ENCODE measurements at regions not wholly inside any gene's neighbourhood (a gene's known extent, or its start where the extent isn't known, plus 50 kb on each side); places are given as distances from the start of the nearest gene placed in this dataset.

DNA sequence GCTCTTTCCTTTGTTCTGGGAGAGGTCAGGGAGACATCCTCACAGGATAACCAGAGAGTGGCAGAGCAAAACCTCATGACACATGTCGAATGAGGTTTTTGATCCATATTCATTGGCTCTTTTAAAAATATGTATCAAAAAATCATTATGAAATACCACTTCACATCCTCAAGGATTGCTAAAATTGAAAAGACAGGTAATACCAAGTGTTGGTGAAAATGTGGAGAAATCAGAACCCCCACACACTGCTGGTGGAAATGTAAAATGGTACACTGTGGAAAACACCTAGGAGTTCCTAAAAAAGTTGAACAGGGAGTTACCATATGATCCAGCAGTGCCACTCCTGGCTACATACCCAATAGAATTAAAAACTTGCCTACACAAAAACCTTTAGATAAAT, 107.8 kb upstream of the ARID2 start:
- no peak for DNase-seq (ENCODE audit: low read depth in 1 of 2, low spot score in 1 of 2)
- H3K4me3 ChIP-seq (replicated peaks; ENCODE audit: insufficient read depth, low read length): no peak overlapping the region
- H3K27ac ChIP-seq (replicated peaks): no peak overlapping the region
- no peaks in the 10 kb centered on the region for H3K27me3 ChIP-seq (ENCODE audit: insufficient read depth, poor library complexity, severe bottlenecking)
- TF ChIP-seq REST (IDR thresholded peaks at IDR 0.05; ENCODE audit: insufficient replicate concordance, low read depth) (no peak), GABPA (IDR thresholded peaks at IDR 0.05; ENCODE audit: low read depth) (no peak), SPI1 (IDR thresholded peaks at IDR 0.05; ENCODE audit: borderline replicate concordance, low read depth) (no peak), POLR2AphosphoS5 (IDR thresholded peaks at IDR 0.05; ENCODE audit: low read depth) (no peak)
- TF ChIP-seq, protein P1, sequence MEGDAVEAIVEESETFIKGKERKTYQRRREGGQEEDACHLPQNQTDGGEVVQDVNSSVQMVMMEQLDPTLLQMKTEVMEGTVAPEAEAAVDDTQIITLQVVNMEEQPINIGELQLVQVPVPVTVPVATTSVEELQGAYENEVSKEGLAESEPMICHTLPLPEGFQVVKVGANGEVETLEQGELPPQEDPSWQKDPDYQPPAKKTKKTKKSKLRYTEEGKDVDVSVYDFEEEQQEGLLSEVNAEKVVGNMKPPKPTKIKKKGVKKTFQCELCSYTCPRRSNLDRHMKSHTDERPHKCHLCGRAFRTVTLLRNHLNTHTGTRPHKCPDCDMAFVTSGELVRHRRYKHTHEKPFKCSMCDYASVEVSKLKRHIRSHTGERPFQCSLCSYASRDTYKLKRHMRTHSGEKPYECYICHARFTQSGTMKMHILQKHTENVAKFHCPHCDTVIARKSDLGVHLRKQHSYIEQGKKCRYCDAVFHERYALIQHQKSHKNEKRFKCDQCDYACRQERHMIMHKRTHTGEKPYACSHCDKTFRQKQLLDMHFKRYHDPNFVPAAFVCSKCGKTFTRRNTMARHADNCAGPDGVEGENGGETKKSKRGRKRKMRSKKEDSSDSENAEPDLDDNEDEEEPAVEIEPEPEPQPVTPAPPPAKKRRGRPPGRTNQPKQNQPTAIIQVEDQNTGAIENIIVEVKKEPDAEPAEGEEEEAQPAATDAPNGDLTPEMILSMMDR (IDR thresholded peaks at IDR 0.05; ENCODE audit: insufficient read depth, low read length): no peak

- H3K4me3 ChIP-seq (replicated peaks; ENCODE audit: insufficient read depth, low read length): no peak overlapping the region
- no peak overlapping the region for H3K27ac ChIP-seq (replicated peaks)
- H3K27me3 ChIP-seq (ENCODE audit: insufficient read depth, poor library complexity, severe bottlenecking): no peaks in the 10 kb centered on the region
- TF ChIP-seq SPI1 (IDR thresholded peaks at IDR 0.05; ENCODE audit: borderline replicate concordance, low read depth) (no peak), REST (IDR thresholded peaks at IDR 0.05; ENCODE audit: insufficient replicate concordance, low read depth) (no peak), GABPA (IDR thresholded peaks at IDR 0.05; ENCODE audit: low read depth) (no peak), POLR2AphosphoS5 (IDR thresholded peaks at IDR 0.05; ENCODE audit: low read depth) (no peak)
- TF ChIP-seq, protein P1 (IDR thresholded peaks at IDR 0.05; ENCODE audit: insufficient read depth, low read length): no peak
- peak; percentile 7 to 71 for DNase-seq (ENCODE audit: low read depth in 1 of 2, low spot score in 1 of 2)
Measured at GRCh38 chr12:45622210-45622937, 107.1 kb upstream of the ARID2 start.

- Histone ChIP-seq H3K4me3 (replicated peaks; ENCODE audit: insufficient read depth, low read length) (no peak overlapping the region), H3K27ac (replicated peaks) (no peak overlapping the region), H3K27me3 (ENCODE audit: insufficient read depth, poor library complexity, severe bottlenecking) (no peaks in the 10 kb centered on the region)
- DNase-seq (ENCODE audit: low read depth in 1 of 2, low spot score in 1 of 2): no peak
- no peak for TF ChIP-seq GABPA (IDR thresholded peaks at IDR 0.05; ENCODE audit: low read depth)
- TF ChIP-seq, protein P1 (IDR thresholded peaks at IDR 0.05; ENCODE audit: insufficient read depth, low read length): no peak
- no peak for TF ChIP-seq SPI1 (IDR thresholded peaks at IDR 0.05; ENCODE audit: borderline replicate concordance, low read depth)
- no peak for TF ChIP-seq REST (IDR thresholded peaks at IDR 0.05; ENCODE audit: insufficient replicate concordance, low read depth)
- TF ChIP-seq POLR2AphosphoS5 (IDR thresholded peaks at IDR 0.05; ENCODE audit: low read depth): no peak
Measured at GRCh38 chr12:45623221-45623620, 106.3 kb upstream of the ARID2 start.

Measured in HL-60 (cell line).